Psoas muscle (tissue), 7 donors: ENCODE measurements at regions not wholly inside any gene's neighbourhood (a gene's known extent, or its start where the extent isn't known, plus 50 kb on each side); places are given as distances from the start of the nearest gene placed in this dataset.

Experiments
- ATAC-seq, 4 donors: fragments of 200-7000 bp; cut with Tn5 transposase; one replicate each; pipeline ENCODE4 v1.9.1; 2020; ENCODE audit warnings: moderate library complexity in 3 of 4, mild to moderate bottlenecking in 2 of 4
- DNase-seq, 2 donors: peaks; one replicate each; pipeline ENCODE4 v3.0.0-alpha.2; 2020
- H3K27ac ChIP-seq: fragments of 200-600 bp; one replicate; pipeline ENCODE4 v1.8.0; 2022
- H3K27me3 ChIP-seq, 3 donors: fragments of 200-600 bp in 1 of 3; one replicate each; pipeline versions ENCODE4 v1.6.1 to v1.8.0; 2013 to 2022; ENCODE audit warnings: low read length in 2 of 3, mild to moderate bottlenecking in 2 of 3, moderate library complexity in 1 of 3; ENCODE audit not compliant: insufficient read depth in 3 of 3
- H3K36me3 ChIP-seq, 2 donors: fragments of 200-600 bp in 1 of 2; one replicate each; pipeline versions ENCODE4 v1.6.1 to v1.8.0; 2013 to 2022; ENCODE audit warnings: low read depth in 1 of 2, mild to moderate bottlenecking in 1 of 2, moderate library complexity in 1 of 2; ENCODE audit not compliant: insufficient read depth in 1 of 2
- H3K4me1 ChIP-seq: fragments of 200-600 bp; one replicate; pipeline ENCODE4 v1.8.0; 2022
- H3K4me3 ChIP-seq: fragments of 200-600 bp; one replicate; pipeline ENCODE4 v1.8.0; 2022; ENCODE audit warnings: mild to moderate bottlenecking
- H3K9me3 ChIP-seq: fragments of 200-600 bp; one replicate; pipeline ENCODE4 v1.8.0; 2022
- CTCF ChIP-seq: fragments of 200-600 bp; IDR thresholded peaks from one replicate; pipeline ENCODE4 v1.8.0; 2022; ENCODE audit warnings: antibody characterized with exemption
- WGBS, 3 donors: extraction: QIAGEN DNeasy Blood & Tissue Kit; methylation state at CpG; one replicate each; pipeline versions ENCODE4 v1.1.6 to v1.1.7; 2013; 5-methylcytosine and 5-hydroxymethylcytosine counted together
- intact Hi-C, 2 donors: fragments of 100-400 bp; cut with DNase I; formaldehyde crosslinking; loops; one replicate each; pipeline versions ENCODE4 v1.11.0 to v1.14.2; 2022
- donor health status: healthy with polysubstance abuse.
- donor health status: DM: no; HTN: no; CAD: no; lungs with moderate emphysema.
- donor health status: Bipolar disorder and iron deficiency.
- donor health status: healthy.
- donor health status: DM: yes; HTN: yes; CAD: no.
- donor health status: DM: no; HTN: no; CAD: no.
- donor health status: DM: yes; HTN: yes; CAD: no.

- H3K4me3 ChIP-seq = peak overlapping the region; percentile 61
- no peaks in the 10 kb centered on the region for H3K36me3 ChIP-seq
- DNase-seq (peak; percentile 64 to 66), ATAC-seq (peak; percentile 50 to 72 (median 67))
- 14 to 19% (median 18%) methylated on average over 23 to 27 of the region's 27 CpGs for WGBS, 3 donors
- H3K9me3 ChIP-seq = no peaks in the 10 kb centered on the region
- peaks cover 0 to 2% (median 0%) of the 10 kb centered on the region in 3 donors for H3K27me3 ChIP-seq
- intact Hi-C loops = loop anchor here (2.0 to 10.0 kb wide), 6 partner anchors 52 to 222 kb away; partner anchors contain the start of gene ZNF516 (in 1 of the 2)
- no peak for TF ChIP-seq CTCF
- H3K4me1 ChIP-seq = peaks cover 4% of the 10 kb centered on the region
- peak overlapping the region; percentile 58 for H3K27ac ChIP-seq
Observed at GRCh38 chr18:76619621-76620315, 124.7 kb upstream of the ZNF516 start.

- H3K9me3 ChIP-seq = no peaks in the 10 kb centered on the region
- ATAC-seq (peak; percentile 56 to 83 (median 74)), DNase-seq (peak; percentile 55 to 59)
- peak overlapping the region; percentile 61 for H3K4me3 ChIP-seq
- H3K36me3 ChIP-seq = no peaks in the 10 kb centered on the region
- peak overlapping the region; percentile 58 for H3K27ac ChIP-seq
- intact Hi-C loops = loop anchor here (2.0 to 10.0 kb wide), 4 partner anchors 94 to 220 kb away; partner anchors contain the start of gene ZNF516 (in 1 of the 2)
- H3K4me1 ChIP-seq = peaks cover 4% of the 10 kb centered on the region
- WGBS, 3 donors = 37 to 67% (median 45%) methylated on average over 11 of the region's 11 CpGs
- no peak for TF ChIP-seq CTCF
- peaks cover 0 to 2% (median 0%) of the 10 kb centered on the region in 3 donors for H3K27me3 ChIP-seq
Observed at GRCh38 chr18:76619261-76619620, 124.2 kb upstream of the ZNF516 start.

- intact Hi-C loops = loop anchor here (2.0 to 10.0 kb wide), 4 partner anchors 94 to 220 kb away; partner anchors contain the start of gene ZNF516 (in 1 of the 2)
- H3K9me3 ChIP-seq = no peaks in the 10 kb centered on the region
- 61 to 66% (median 66%) methylated on average over 2 of the region's 2 CpGs for WGBS, 3 donors
- no peak overlapping the region for H3K4me3 ChIP-seq
- DNase-seq (no peak), ATAC-seq (no peak)
- H3K36me3 ChIP-seq = no peaks in the 10 kb centered on the region
- no peak for TF ChIP-seq CTCF
- H3K4me1 ChIP-seq = peaks cover 4% of the 10 kb centered on the region
- H3K27me3 ChIP-seq = peaks cover 0 to 3% (median 0%) of the 10 kb centered on the region in 3 donors
- H3K27ac ChIP-seq = no peak overlapping the region
Observed at GRCh38 chr18:76618721-76619120, 123.7 kb upstream of the ZNF516 start.

- TF ChIP-seq CTCF = no peak
- intact Hi-C loops = loop anchor here (5.0 to 10.0 kb wide), 3 partner anchors 92 to 209 kb away; partner anchors contain the start of gene ZNF516 (in 1 of the 2)
- no peak overlapping the region for H3K4me3 ChIP-seq
- H3K4me1 ChIP-seq = peaks cover 4% of the 10 kb centered on the region
- 59 to 78% (median 77%) methylated on average over 7 of the region's 7 CpGs for WGBS, 3 donors
- peaks cover 0 to 7% (median 0%) of the 10 kb centered on the region in 3 donors for H3K27me3 ChIP-seq
- H3K36me3 ChIP-seq = no peaks in the 10 kb centered on the region
- no peak overlapping the region for H3K27ac ChIP-seq
- H3K9me3 ChIP-seq = no peaks in the 10 kb centered on the region
- no peak for ATAC-seq
- no peak for DNase-seq
Observed at GRCh38 chr18:76616373-76616772, 121.3 kb upstream of the ZNF516 start.
